Type B pancreatic cell (in vitro differentiated cells): ENCODE measurements at regions not wholly inside any gene's neighbourhood (a gene's known extent, or its start where the extent isn't known, plus 50 kb on each side); places are given as distances from the start of the nearest gene placed in this dataset.

Source experiments
- DNase-seq: peaks from one replicate; pipeline ENCODE4 v3.0.0; 2021; ENCODE audit warnings: mixed read lengths; ENCODE audit not compliant: unreplicated experiment; ENCODE audit errors: extremely low spot score
- H3K27ac Mint-ChIP-seq: 2 replicates; pipeline ENCODE4 v1.8.0; 2021; ENCODE audit warnings: mild to moderate bottlenecking, mixed read lengths
- H3K27me3 Mint-ChIP-seq: 2 replicates; pipeline ENCODE4 v1.8.0; 2021; ENCODE audit warnings: mixed read lengths
- H3K36me3 Mint-ChIP-seq: 2 replicates; pipeline ENCODE4 v1.8.0; 2021; ENCODE audit warnings: mixed read lengths
- H3K4me1 Mint-ChIP-seq: one replicate; pipeline ENCODE4 v1.8.0; 2021; ENCODE audit warnings: mixed read lengths; ENCODE audit not compliant: unreplicated experiment
- H3K4me3 Mint-ChIP-seq: 2 replicates; pipeline ENCODE4 v1.8.0; 2021; ENCODE audit warnings: mild to moderate bottlenecking, mixed read lengths
- H3K9me3 Mint-ChIP-seq: 2 replicates; pipeline ENCODE4 v1.8.0; 2021; ENCODE audit warnings: mixed read lengths
- CTCF ChIP-seq: fragments of 200-600 bp; sonication (generic); conservative IDR thresholded peaks from 2 replicates; pipeline ENCODE4 v1.5.0; 2021; ENCODE audit warnings: antibody characterized with exemption, mild to moderate bottlenecking

- Mint-ChIP-seq H3K27ac (no peak overlapping the region), H3K4me1 (no peaks in the 10 kb centered on the region), H3K27me3 (peaks cover 3% of the 10 kb centered on the region), H3K4me3 (no peak overlapping the region), H3K36me3 (no peaks in the 10 kb centered on the region), H3K9me3 (peaks cover 6% of the 10 kb centered on the region)
- no peak for TF ChIP-seq CTCF
- DNase-seq = no peak
These were observed 104.4 kb upstream of the DCAF8L1 start for GRCh38 chrX:28085653-28086052.

GRCh38 chrX:28058901-28059300 lies 77.7 kb upstream of the DCAF8L1 start:
- H3K4me3 Mint-ChIP-seq = no peak overlapping the region
- no peaks in the 10 kb centered on the region for H3K27me3 Mint-ChIP-seq
- no peaks in the 10 kb centered on the region for H3K4me1 Mint-ChIP-seq
- DNase-seq = no peak
- no peak for TF ChIP-seq CTCF
- H3K9me3 Mint-ChIP-seq = no peaks in the 10 kb centered on the region
- H3K36me3 Mint-ChIP-seq = no peaks in the 10 kb centered on the region
- H3K27ac Mint-ChIP-seq = no peak overlapping the region

GRCh38 chrX:28042826-28043564 lies 61.7 kb upstream of the DCAF8L1 start:
- no peak for DNase-seq
- H3K27ac Mint-ChIP-seq = no peak overlapping the region
- no peaks in the 10 kb centered on the region for H3K36me3 Mint-ChIP-seq
- no peaks in the 10 kb centered on the region for H3K4me1 Mint-ChIP-seq
- no peak for TF ChIP-seq CTCF
- no peak overlapping the region for H3K4me3 Mint-ChIP-seq
- H3K9me3 Mint-ChIP-seq = peaks cover 5% of the 10 kb centered on the region
- no peaks in the 10 kb centered on the region for H3K27me3 Mint-ChIP-seq

- H3K9me3 Mint-ChIP-seq = peaks cover 5% of the 10 kb centered on the region
- no peaks in the 10 kb centered on the region for H3K27me3 Mint-ChIP-seq
- H3K4me3 Mint-ChIP-seq = no peak overlapping the region
- no peak for DNase-seq
- TF ChIP-seq CTCF = no peak
- H3K4me1 Mint-ChIP-seq = no peaks in the 10 kb centered on the region
- H3K36me3 Mint-ChIP-seq = no peaks in the 10 kb centered on the region
- no peak overlapping the region for H3K27ac Mint-ChIP-seq
These were observed 61.0 kb upstream of the DCAF8L1 start for GRCh38 chrX:28042260-28042659.

- H3K27me3 Mint-ChIP-seq = no peaks in the 10 kb centered on the region
- no peak overlapping the region for H3K4me3 Mint-ChIP-seq
- no peak overlapping the region for H3K27ac Mint-ChIP-seq
- peaks cover 5% of the 10 kb centered on the region for H3K9me3 Mint-ChIP-seq
- DNase-seq = no peak
- no peak for TF ChIP-seq CTCF
- H3K36me3 Mint-ChIP-seq = no peaks in the 10 kb centered on the region
- no peaks in the 10 kb centered on the region for H3K4me1 Mint-ChIP-seq
These were observed 58.0 kb upstream of the DCAF8L1 start for GRCh38 chrX:28039258-28039657.
